Heart right ventricle (tissue), 16 donors: ENCODE measurements at regions not wholly inside any gene's neighbourhood (a gene's known extent, or its start where the extent isn't known, plus 50 kb on each side); places are given as distances from the start of the nearest gene placed in this dataset.
A peak's percentile ranks its signal among the peaks of the same experiment; 100 is the strongest.

Experiments
- ATAC-seq, 8 donors: fragments of 200-7000 bp; cut with Tn5 transposase; one replicate each; pipeline ENCODE4 v1.9.1; 2020; ENCODE audit warnings: mild to moderate bottlenecking in 8 of 8, moderate library complexity in 8 of 8, moderate number of reproducible peaks in 1 of 8
- DNase-seq, 2 donors: peaks; one replicate each; pipeline ENCODE4 v3.0.0-alpha.2; 2020
- H3K27ac ChIP-seq, 10 donors: fragments of 200-600 bp; sonication (generic) in 2 of 10; one replicate each; pipeline versions ENCODE4 v1.5.0 to v1.8.0; 2020 to 2022; ENCODE audit warnings: mild to moderate bottlenecking in 3 of 10
- H3K27me3 ChIP-seq, 7 donors: fragments of 200-600 bp; one replicate each; pipeline ENCODE4 v1.8.0; 2021 to 2022; ENCODE audit warnings: mild to moderate bottlenecking in 2 of 7
- H3K36me3 ChIP-seq, 9 donors: fragments of 200-600 bp; sonication (generic) in 1 of 9; one replicate each; pipeline versions ENCODE4 v1.5.0 to v1.8.0; 2020 to 2022; ENCODE audit warnings: mild to moderate bottlenecking in 2 of 9
- H3K4me1 ChIP-seq, 9 donors: fragments of 200-600 bp; sonication (generic) in 1 of 9; one replicate each; pipeline versions ENCODE4 v1.5.0 to v1.8.0; 2020 to 2022; ENCODE audit warnings: mild to moderate bottlenecking in 4 of 9
- H3K4me3 ChIP-seq, 10 donors: fragments of 200-600 bp; sonication (generic) in 2 of 10; one replicate each; pipeline versions ENCODE4 v1.5.0 to v1.8.0; 2020 to 2022; ENCODE audit warnings: mild to moderate bottlenecking in 7 of 10, moderate library complexity in 2 of 10
- H3K9me3 ChIP-seq, 11 donors: fragments of 200-600 bp in 10 of 11; sonication (generic) in 2 of 11; one replicate each; pipeline versions ENCODE4 v1.5.0 to v1.8.0; 2013 to 2022; ENCODE audit warnings: mild to moderate bottlenecking in 2 of 11, control low read depth in 1 of 11, moderate library complexity in 1 of 11
- WGBS, 2 donors: extraction: QIAGEN DNeasy Blood & Tissue Kit; methylation state at CpG; one replicate each; pipeline ENCODE4 v1.1.7; 2013; ENCODE audit warnings: inconsistent platforms in 1 of 2; 5-methylcytosine and 5-hydroxymethylcytosine counted together
- intact Hi-C, 10 donors: fragments of 100-400 bp; cut with DNase I; formaldehyde crosslinking; loops; one replicate each; pipeline versions ENCODE4 v1.11.1 to v1.14.2; 2022
- TF ChIP-seq, protein P1 (sequence below), 9 donors: fragments of 200-600 bp; sonication (generic) in 2 of 9; IDR thresholded peaks; one replicate each; pipeline versions ENCODE4 v1.5.0 to v1.8.0; 2021 to 2022; ENCODE audit warnings: antibody characterized with exemption in 9 of 9, mild to moderate bottlenecking in 5 of 9, moderate library complexity in 1 of 9
- donor health status: Arrhythmogenic right ventricular cardiomyopathy.
- donor health status: ischemic (EF 13 %, LVEDD 7.1; RV severe dilation, severe dysfunction).
- donor health status: healthy with polysubstance abuse.
- donor health status: DM: no; HTN: yes; CAD: no.
- donor health status: DM: no; HTN: no; CAD: no.
- donor health status: ischemic (EF 25% LVEDD 6.9; RV normal size, moderate dysfunction).
- donor health status: ischemic (EF 25% LVEDD 5.7; RV mildly dilated, moderate dysfunction).
- donor health status: healthy.
- donor health status: DM: yes; HTN: yes; CAD: no.
- donor health status: Ischemic cardiomyopathy.
- donor health status: ischemic (EF 35%, LVEDD 5.7; RV mildly dilated, moderate dysfunction).
- donor health status: nonischemic (EF 11% LVEDD 7.7; RV severe dilation, severe dysfunction).
- donor health status: DM: yes; HTN: yes; CAD: no.
- donor health status: PGD.
- donor health status: ischemic (EF 29% LVEDD 5.4; RV normal size, mild dysfunction).
- donor health status: nonischemic (EF 23%, LVEDD 6.1; RV moderate dilation, normal function).

DNA sequence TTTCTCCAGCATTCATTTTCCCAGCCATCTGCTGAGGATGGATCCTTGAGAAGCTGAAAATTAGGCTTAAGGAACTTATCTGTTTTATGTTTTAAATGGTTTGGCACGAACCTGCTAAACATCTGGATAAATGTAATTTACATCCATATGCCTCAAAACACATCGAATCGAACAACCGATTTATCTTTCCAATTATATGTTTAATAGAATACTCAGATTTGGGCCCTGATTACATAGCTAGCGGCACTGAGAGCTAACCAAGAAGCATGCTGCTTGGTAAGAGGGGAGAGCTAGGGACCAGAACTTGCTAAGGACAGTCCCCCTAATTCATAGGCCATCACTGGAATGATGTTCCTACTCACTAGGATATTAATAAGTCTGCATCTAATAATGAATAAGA is 144.4 kb downstream of the BUB3 start:
- Histone ChIP-seq H3K4me1 (peaks cover 0 to 5% (median 0%) of the 10 kb centered on the region in 9 donors), H3K27me3 (no peaks in the 10 kb centered on the region), H3K4me3 (no peak overlapping the region), H3K27ac (no peak overlapping the region), H3K9me3 (peaks cover 0 to 5% (median 0%) of the 10 kb centered on the region in 11 donors), H3K36me3 (no peaks in the 10 kb centered on the region)
- DNase-seq, result no peak
- 92 to 95% methylated on average over 5 of the region's 5 CpGs for WGBS, 2 donors
- no peak for ATAC-seq
- TF ChIP-seq, protein P1, sequence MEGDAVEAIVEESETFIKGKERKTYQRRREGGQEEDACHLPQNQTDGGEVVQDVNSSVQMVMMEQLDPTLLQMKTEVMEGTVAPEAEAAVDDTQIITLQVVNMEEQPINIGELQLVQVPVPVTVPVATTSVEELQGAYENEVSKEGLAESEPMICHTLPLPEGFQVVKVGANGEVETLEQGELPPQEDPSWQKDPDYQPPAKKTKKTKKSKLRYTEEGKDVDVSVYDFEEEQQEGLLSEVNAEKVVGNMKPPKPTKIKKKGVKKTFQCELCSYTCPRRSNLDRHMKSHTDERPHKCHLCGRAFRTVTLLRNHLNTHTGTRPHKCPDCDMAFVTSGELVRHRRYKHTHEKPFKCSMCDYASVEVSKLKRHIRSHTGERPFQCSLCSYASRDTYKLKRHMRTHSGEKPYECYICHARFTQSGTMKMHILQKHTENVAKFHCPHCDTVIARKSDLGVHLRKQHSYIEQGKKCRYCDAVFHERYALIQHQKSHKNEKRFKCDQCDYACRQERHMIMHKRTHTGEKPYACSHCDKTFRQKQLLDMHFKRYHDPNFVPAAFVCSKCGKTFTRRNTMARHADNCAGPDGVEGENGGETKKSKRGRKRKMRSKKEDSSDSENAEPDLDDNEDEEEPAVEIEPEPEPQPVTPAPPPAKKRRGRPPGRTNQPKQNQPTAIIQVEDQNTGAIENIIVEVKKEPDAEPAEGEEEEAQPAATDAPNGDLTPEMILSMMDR (IDR thresholded peaks at IDR 0.05), result no peak
- intact Hi-C loops, result no loop called here

DNA sequence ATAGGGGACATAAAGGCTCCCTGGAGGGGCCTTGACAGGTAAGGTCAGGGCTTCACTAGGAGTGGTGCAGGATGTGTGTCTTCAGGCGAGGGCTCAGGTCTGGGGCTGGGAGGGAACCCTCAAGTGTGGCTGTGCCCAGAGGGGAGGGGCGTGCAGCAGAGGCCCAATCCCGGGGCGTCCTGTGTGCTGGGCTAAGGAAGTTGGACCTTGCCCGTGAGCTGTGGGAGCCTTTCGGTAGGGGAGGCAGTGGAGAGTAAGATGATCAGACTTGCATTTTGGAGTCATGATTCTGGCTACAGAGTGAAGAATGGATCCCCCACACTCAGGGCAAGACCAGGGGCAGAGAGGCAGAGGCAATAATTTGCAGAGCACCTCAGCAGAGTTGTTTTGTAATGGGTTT is 145.4 kb downstream of the BUB3 start:
- DNase-seq (no peak), ATAC-seq (no peak)
- Histone ChIP-seq H3K4me3 (no peak overlapping the region), H3K36me3 (no peaks in the 10 kb centered on the region), H3K27me3 (no peaks in the 10 kb centered on the region), H3K9me3 (peaks cover 0 to 5% (median 0%) of the 10 kb centered on the region in 11 donors), H3K27ac (no peak overlapping the region), H3K4me1 (peaks cover 0 to 5% (median 0%) of the 10 kb centered on the region in 9 donors)
- TF ChIP-seq, protein P1 (IDR thresholded peaks at IDR 0.05), result no peak
- WGBS, 2 donors, result 76 to 81% methylated on average over 6 of the region's 6 CpGs
- intact Hi-C loops, result no loop called here

DNA sequence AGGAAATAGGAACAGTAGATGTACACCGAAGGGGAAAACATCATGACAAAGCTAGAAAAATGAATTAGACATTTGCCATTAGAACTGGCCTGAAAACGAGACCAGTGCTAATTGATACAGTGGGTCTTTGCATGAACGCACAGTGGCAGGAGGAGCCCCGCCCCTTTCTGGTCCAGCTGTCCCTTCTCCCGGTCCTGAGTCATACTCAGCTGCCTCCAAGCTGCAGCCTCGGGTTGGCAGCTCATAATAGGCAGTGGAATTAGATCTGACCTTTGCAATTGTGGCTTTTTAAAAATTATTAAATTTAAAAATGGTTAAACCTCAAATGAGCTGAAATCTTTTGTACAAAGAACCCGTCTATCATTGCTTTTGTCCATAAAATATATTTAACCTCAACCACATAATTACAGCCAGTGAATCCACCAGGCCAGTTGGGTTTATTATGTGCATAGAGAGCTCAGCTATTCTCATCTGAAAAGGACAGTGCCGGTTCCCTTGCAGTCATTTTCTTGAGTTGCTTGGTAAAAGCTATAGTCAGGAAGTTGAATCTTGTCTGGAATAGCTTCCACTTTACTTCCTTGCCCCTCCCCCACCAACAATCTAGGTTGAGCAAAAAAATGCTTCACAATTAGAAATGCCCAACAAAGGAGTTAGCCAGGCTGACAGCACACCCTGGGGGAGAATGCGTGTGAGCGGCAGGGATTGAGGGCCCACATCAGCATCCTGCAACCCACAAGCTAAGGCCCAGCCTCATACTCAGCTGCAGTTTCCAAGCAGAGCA is 147.1 kb downstream of the BUB3 start:
- ATAC-seq (peak in 5 of 8 donors; percentile 51 to 71 (median 65)), DNase-seq (peak in 1 of 2 donors; percentile 13)
- H3K27me3 ChIP-seq, result no peaks in the 10 kb centered on the region
- peaks cover 0 to 5% (median 0%) of the 10 kb centered on the region in 11 donors for H3K9me3 ChIP-seq
- H3K4me1 ChIP-seq, result peaks cover 0 to 5% (median 0%) of the 10 kb centered on the region in 9 donors
- TF ChIP-seq, protein P1 (IDR thresholded peaks at IDR 0.05), result no peak
- H3K36me3 ChIP-seq, result no peaks in the 10 kb centered on the region
- no peak overlapping the region for H3K4me3 ChIP-seq
- intact Hi-C loops, result no loop called here
- 37 to 53% methylated on average over 10 of the region's 10 CpGs for whole genome bisulfite sequencing, 2 donors
- H3K27ac ChIP-seq, result no peak overlapping the region

DNA sequence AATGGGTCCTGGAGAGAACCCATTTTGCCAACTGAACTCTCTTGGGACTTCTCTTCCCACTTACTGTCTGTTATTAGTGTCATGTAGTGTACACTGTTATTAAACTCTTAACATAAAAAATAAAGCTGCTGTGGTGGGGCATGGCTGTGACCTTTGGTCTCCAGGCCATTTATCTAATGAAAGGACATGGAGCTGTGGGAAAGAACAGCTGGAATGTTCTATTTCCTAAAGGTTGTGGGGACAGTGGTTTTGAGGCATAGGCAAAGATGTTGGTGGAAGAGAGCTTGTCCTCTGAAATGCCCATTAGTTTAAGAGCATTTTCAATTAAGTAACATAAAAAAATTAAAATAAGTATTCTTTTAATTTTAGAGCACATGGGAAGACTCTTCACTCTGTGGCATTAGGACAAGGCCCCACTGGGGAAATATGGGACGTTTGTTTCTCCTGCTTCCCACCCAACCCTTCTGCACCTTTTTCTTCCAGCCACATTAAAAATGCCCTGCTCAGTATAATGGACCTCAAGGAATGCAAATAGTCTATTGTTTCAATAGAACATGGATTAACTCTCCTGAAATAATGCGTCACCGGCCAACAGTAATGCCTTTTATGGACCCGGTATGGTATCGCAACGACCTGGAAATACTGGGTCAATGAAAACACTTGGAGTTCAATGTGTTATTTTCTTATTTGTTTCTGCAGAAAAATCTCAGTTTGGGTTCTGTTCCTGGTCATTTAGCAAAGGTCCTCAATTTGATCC is 149.6 kb downstream of the BUB3 start:
- Histone ChIP-seq H3K27me3 (no peaks in the 10 kb centered on the region), H3K4me1 (peaks cover 0 to 5% (median 0%) of the 10 kb centered on the region in 9 donors), H3K4me3 (no peak overlapping the region), H3K9me3 (peaks cover 0 to 5% (median 0%) of the 10 kb centered on the region in 11 donors), H3K36me3 (no peaks in the 10 kb centered on the region), H3K27ac (no peak overlapping the region)
- 84 to 92% methylated on average over 6 of the region's 6 CpGs for WGBS, 2 donors
- no peak for ATAC-seq
- DNase-seq, result no peak
- TF ChIP-seq, protein P1 (IDR thresholded peaks at IDR 0.05), result no peak
- intact Hi-C loops, result loop anchor here in 1 of 10 donors (2.0 kb wide), 1 partner anchor 35 kb away; no protein-coding TSS in a partner anchor
